SK-N-SH (cell line): ENCODE measurements at regions not wholly inside any gene's neighbourhood (a gene's known extent, or its start where the extent isn't known, plus 50 kb on each side); places are given as distances from the start of the nearest gene placed in this dataset.

Source experiments
- CTCF ChIA-PET: fragments of 300-600, 350-600 bp; formaldehyde crosslinking; extraction: SDS; loops from one replicate; lab custom pipeline; 2021; lab: Yijun Ruan, JAX
- POLR2A ChIA-PET: fragments of 350-600 bp; sonication (Branson Sonifier 250); formaldehyde crosslinking; extraction: SDS; loops from one replicate; lab custom pipeline; 2020; ENCODE audit warnings: antibody characterized with exemption, inconsistent platforms; lab: Yijun Ruan, JAX
- DNase-seq: peaks from one replicate; pipeline ENCODE4 v3.0.0; 2012
- H2AFZ ChIP-seq: fragments of 200-600 bp; sonication (generic); 2 replicates; pipeline ENCODE4 v1.8.1; 2016; ENCODE audit warnings: antibody characterized with exemption, mild to moderate bottlenecking, low read depth
- H3F3A ChIP-seq: fragments of 200-600 bp; sonication (generic); replicated peaks from 2 replicates; pipeline ENCODE3; 2016; ENCODE audit warnings: antibody characterized with exemption, mild to moderate bottlenecking; ENCODE audit not compliant: insufficient read depth
- H3K27ac ChIP-seq, 2 experiments: fragments of 200-500 bp in 1 of 2; fragments of 200-600 bp in 1 of 2; sonication (Bioruptor generic) in 1 of 2; sonication (generic), shearing (Covaris generic) in 1 of 2; 2 replicates each; pipeline versions ENCODE4 v1.5.1 to v1.6.1; 2014 to 2016; ENCODE audit warnings: low read depth in 2 of 2, inconsistent platforms in 1 of 2, low read length in 1 of 2, mild to moderate bottlenecking in 1 of 2, mixed read lengths in 1 of 2
- H3K27me3 ChIP-seq: fragments of 200-600 bp; sonication (generic), shearing (Covaris generic); 2 replicates; pipeline ENCODE4 v1.6.1; 2016; ENCODE audit warnings: mixed run types; ENCODE audit not compliant: insufficient read depth
- H3K36me3 ChIP-seq, 2 experiments: fragments of 200-500 bp in 1 of 2; fragments of 200-600 bp in 1 of 2; sonication (Bioruptor generic) in 1 of 2; sonication (generic) in 1 of 2; replicated peaks in 1 of 2; 2 replicates each; pipeline versions ENCODE3 to v1.5.1; 2014 to 2016; ENCODE audit warnings: low read length in 1 of 2, mild to moderate bottlenecking in 1 of 2; ENCODE audit not compliant: insufficient read depth in 2 of 2, control insufficient read depth in 1 of 2
- H3K4me1 ChIP-seq, 2 experiments: fragments of 200-500 bp in 1 of 2; fragments of 200-600 bp in 1 of 2; sonication (Bioruptor generic) in 1 of 2; sonication (generic), shearing (Covaris generic) in 1 of 2; 2 replicates each; pipeline versions ENCODE4 v1.5.1 to v1.6.1; 2014 to 2016; ENCODE audit warnings: low read depth in 1 of 2, low read length in 1 of 2, mixed run types in 1 of 2; ENCODE audit not compliant: insufficient read depth in 2 of 2, control insufficient read depth in 1 of 2
- H3K4me2 ChIP-seq: fragments of 200-600 bp; sonication (generic), shearing (Covaris generic); 2 replicates; pipeline ENCODE4 v1.6.1; 2017; ENCODE audit warnings: mixed run types
- H3K4me3 ChIP-seq, 2 experiments: fragments of 200-500 bp in 1 of 2; fragments of 200-600 bp in 1 of 2; sonication (Bioruptor generic) in 1 of 2; sonication (generic), shearing (Covaris generic) in 1 of 2; 2 replicates each; pipeline versions ENCODE4 v1.5.1 to v1.8.1; 2014 to 2016; ENCODE audit warnings: low read depth in 2 of 2, inconsistent platforms in 1 of 2, low read length in 1 of 2, mild to moderate bottlenecking in 1 of 2, mixed read lengths in 1 of 2, moderate library complexity in 1 of 2
- H3K79me2 ChIP-seq: fragments of 200-600 bp; sonication (generic); 2 replicates; pipeline ENCODE4 v1.8.1; 2017; ENCODE audit warnings: mild to moderate bottlenecking; ENCODE audit not compliant: insufficient read depth
- H3K9ac ChIP-seq: fragments of 200-600 bp; sonication (generic); 2 replicates; pipeline ENCODE4 v1.6.1; 2017; ENCODE audit warnings: mixed run types
- H3K9me2 ChIP-seq: fragments of 200-600 bp; sonication (generic); 2 replicates; pipeline ENCODE4 v1.6.1; 2017; ENCODE audit warnings: mixed run types
- H3K9me3 ChIP-seq: fragments of 200-600 bp; sonication (generic); 2 replicates; pipeline ENCODE4 v1.6.1; 2017; ENCODE audit warnings: mixed run types, mild to moderate bottlenecking, moderate library complexity
- H4K20me1 ChIP-seq: fragments of 200-600 bp; sonication (generic); 2 replicates; pipeline ENCODE4 v1.6.1; 2017; ENCODE audit warnings: mild to moderate bottlenecking, mixed run types; ENCODE audit not compliant: insufficient read depth
- ELF1 ChIP-seq: IDR thresholded peaks from 2 replicates; pipeline ENCODE4 v1.4.0; 2012
- EZH2phosphoT487 ChIP-seq: fragments of 200-600 bp; sonication (generic); IDR thresholded peaks from 2 replicates; pipeline ENCODE4 v1.6.1; 2017; ENCODE audit warnings: low read depth, mixed run types, mild to moderate bottlenecking, antibody characterized with exemption, moderate library complexity, borderline replicate concordance
- GABPA ChIP-seq: IDR thresholded peaks from 2 replicates; pipeline ENCODE4 v1.4.0; 2012; ENCODE audit warnings: low read depth, mild to moderate bottlenecking
- GATA2 ChIP-seq: sonication (generic); formaldehyde crosslinking; IDR thresholded peaks from 2 replicates; pipeline ENCODE4 v1.5.0; 2020; ENCODE audit warnings: mild to moderate bottlenecking, missing genetic modification reagents
- MAX ChIP-seq: IDR thresholded peaks from 2 replicates; pipeline ENCODE4 v1.4.0; 2012; ENCODE audit warnings: low read depth
- MXI1 ChIP-seq: IDR thresholded peaks from 2 replicates; pipeline ENCODE4 v1.6.1; 2012; ENCODE audit warnings: mild to moderate bottlenecking, low read depth, low read length, improper control_type of control experiment
- NFIC ChIP-seq: IDR thresholded peaks from 2 replicates; pipeline ENCODE4 v1.4.0; 2012; ENCODE audit warnings: borderline replicate concordance
- NRF1 ChIP-seq: IDR thresholded peaks from 2 replicates; pipeline ENCODE4 v1.6.1; 2012; ENCODE audit warnings: low read depth, mild to moderate bottlenecking, low read length
- RCOR1 ChIP-seq: fragments of 150-350 bp; IDR thresholded peaks from 2 replicates; pipeline ENCODE4 v1.6.1; 2017; ENCODE audit warnings: antibody characterized with exemption, low read length
- RXRA ChIP-seq: IDR thresholded peaks from 2 replicates; pipeline ENCODE4 v1.4.0; 2012; ENCODE audit warnings: low read depth, mild to moderate bottlenecking, borderline replicate concordance
- SIN3A ChIP-seq: IDR thresholded peaks from 2 replicates; pipeline ENCODE4 v1.6.1; 2012; ENCODE audit warnings: low read depth, mild to moderate bottlenecking, low read length, moderate library complexity, borderline replicate concordance
- SMC3 ChIP-seq: IDR thresholded peaks from 2 replicates; pipeline ENCODE4 v1.6.1; 2012; ENCODE audit warnings: low read depth, low read length, improper control_type of control experiment
- TAF1 ChIP-seq: IDR thresholded peaks from 2 replicates; pipeline ENCODE4 v1.6.1; 2012; ENCODE audit warnings: low read depth, mild to moderate bottlenecking, low read length, moderate library complexity, borderline replicate concordance
- TCF12 ChIP-seq: IDR thresholded peaks from 2 replicates; pipeline ENCODE4 v1.4.0; 2012
- USF2 ChIP-seq: fragments of 150-350 bp; IDR thresholded peaks from 2 replicates; pipeline ENCODE4 v1.6.1; 2017; ENCODE audit warnings: antibody characterized with exemption, low read length, low read depth, borderline replicate concordance
- ZBTB33 ChIP-seq: IDR thresholded peaks from 2 replicates; pipeline ENCODE4 v1.4.0; 2012; ENCODE audit warnings: low read depth, borderline replicate concordance
- WGBS: methylation state at CpG from one replicate; pipeline ENCODE4 v1.1.6; 2017; ENCODE audit warnings: low lambda C conversion rate; 5-methylcytosine and 5-hydroxymethylcytosine counted together

GRCh38 chr5:167966979-167967378 is 324.5 kb upstream of the WWC1 start:
- Histone ChIP-seq H3K4me1 (no peaks in the 10 kb centered on the region; a peak in 1 of 4 replicates), H2AFZ (no peak overlapping the region), H3K9ac (no peak overlapping the region), H3F3A (no peaks in the 10 kb centered on the region), H3K27me3 (no peaks in the 10 kb centered on the region), H3K79me2 (no peaks in the 10 kb centered on the region), H4K20me1 (no peaks in the 10 kb centered on the region), H3K9me2 (no peaks in the 10 kb centered on the region), H3K4me3 (no peak overlapping the region), H3K36me3 (no peaks in the 10 kb centered on the region), H3K4me2 (no peak overlapping the region), H3K27ac (no peak overlapping the region), H3K9me3 (no peaks in the 10 kb centered on the region)
- ChIA-PET CTCF (interaction anchor here (0.9 to 1.0 kb wide), 3 partner anchors 50 to 98 kb away, joined by 3 read pairs; no protein-coding TSS in a partner anchor), POLR2A (no interaction called here)
- TF ChIP-seq RCOR1 = no peak
- TF ChIP-seq ZBTB33 = no peak
- TF ChIP-seq RXRA = no peak
- TF ChIP-seq MAX = no peak
- TF ChIP-seq GABPA = no peak
- no peak for TF ChIP-seq ELF1
- no peak for TF ChIP-seq GATA2 (CRISPR knock-in tag)
- no peak for TF ChIP-seq NFIC
- TF ChIP-seq EZH2phosphoT487 = no peak
- no peak for TF ChIP-seq MXI1
- no peak for TF ChIP-seq SMC3
- TF ChIP-seq USF2 = no peak
- TF ChIP-seq SIN3A = no peak
- no peak for TF ChIP-seq NRF1
- TF ChIP-seq TAF1 = no peak
- no peak for TF ChIP-seq TCF12
- no peak for DNase-seq
- 50% methylated on average over 3 of the region's 3 CpGs for WGBS
